ENCODE measurements at regions not wholly inside any gene's neighbourhood (a gene's known extent, or its start where the extent isn't known, plus 50 kb on each side); places are given as distances from the start of the nearest gene placed in this dataset.

- DNase-seq = no peak
These were observed 78.2 kb downstream of the NCOR2 start for GRCh38 chr12:124489220-124489619.

- DNase-seq = no peak
These were observed 78.9 kb downstream of the NCOR2 start for GRCh38 chr12:124488520-124488919.

GRCh38 chr12:124487834-124488165 lies 79.6 kb downstream of the NCOR2 start:
- no peak for DNase-seq

- DNase-seq = no peak
These were observed 80.2 kb downstream of the NCOR2 start for GRCh38 chr12:124487066-124487833.

GRCh38 chr12:124486346-124486963 lies 81.0 kb downstream of the NCOR2 start:
- no peak for DNase-seq

GRCh38 chr12:124485371-124485770 lies 82.0 kb downstream of the NCOR2 start:
- no peak for DNase-seq

- DNase-seq = no peak
These were observed 82.9 kb downstream of the NCOR2 start for GRCh38 chr12:124484526-124484953.

- no peak for DNase-seq
These were observed 83.3 kb downstream of the NCOR2 start for GRCh38 chr12:124484067-124484466.

- DNase-seq = no peak
These were observed 84.3 kb downstream of the NCOR2 start for GRCh38 chr12:124482901-124483799.

GRCh38 chr12:124482567-124482893 lies 84.9 kb downstream of the NCOR2 start:
- DNase-seq = no peak

- DNase-seq = no peak
These were observed 85.4 kb downstream of the NCOR2 start for GRCh38 chr12:124481772-124482566.

- DNase-seq = no peak
These were observed 86.1 kb downstream of the NCOR2 start for GRCh38 chr12:124481257-124481750.

- DNase-seq = peak; percentile 17 to 33
These were observed 86.7 kb downstream of the NCOR2 start for GRCh38 chr12:124480469-124481256.

- no peak for DNase-seq
These were observed 87.5 kb downstream of the NCOR2 start for GRCh38 chr12:124479680-124480468.

- DNase-seq = no peak
These were observed 88.3 kb downstream of the NCOR2 start for GRCh38 chr12:124478985-124479645.

- DNase-seq = no peak
These were observed 89.0 kb downstream of the NCOR2 start for GRCh38 chr12:124478416-124478815.

- DNase-seq = peak; percentile 79 to 86
These were observed 90.1 kb downstream of the NCOR2 start for GRCh38 chr12:124477107-124477915.

- DNase-seq = no peak
These were observed 91.4 kb downstream of the NCOR2 start for GRCh38 chr12:124476011-124476400.

GRCh38 chr12:124475295-124476010 lies 92.0 kb downstream of the NCOR2 start:
- no peak for DNase-seq
